ENCODE measurements at regions not wholly inside any gene's neighbourhood (a gene's known extent, or its start where the extent isn't known, plus 50 kb on each side); places are given as distances from the start of the nearest gene placed in this dataset.

GRCh38 chr4:66216252-66216651, 546.0 kb upstream of the EPHA5 start:
- DNase-seq (ENCODE audit: low read depth in 1 of 2, low spot score in 1 of 2): no peak

GRCh38 chr4:66212489-66212888, 542.2 kb upstream of the EPHA5 start:
- Histone ChIP-seq H3K27me3 (ENCODE audit: insufficient read depth, poor library complexity, severe bottlenecking) (no peaks in the 10 kb centered on the region), H3K4me3 (replicated peaks; ENCODE audit: insufficient read depth, low read length) (no peak overlapping the region), H3K27ac (replicated peaks) (no peak overlapping the region)
- DNase-seq (ENCODE audit: low read depth in 1 of 2, low spot score in 1 of 2): no peak
- TF ChIP-seq POLR2AphosphoS5 (IDR thresholded peaks at IDR 0.05; ENCODE audit: low read depth): no peak
- TF ChIP-seq SPI1 (IDR thresholded peaks at IDR 0.05; ENCODE audit: borderline replicate concordance, low read depth): no peak
- no peak for TF ChIP-seq GABPA (IDR thresholded peaks at IDR 0.05; ENCODE audit: low read depth)
- TF ChIP-seq, protein P1, sequence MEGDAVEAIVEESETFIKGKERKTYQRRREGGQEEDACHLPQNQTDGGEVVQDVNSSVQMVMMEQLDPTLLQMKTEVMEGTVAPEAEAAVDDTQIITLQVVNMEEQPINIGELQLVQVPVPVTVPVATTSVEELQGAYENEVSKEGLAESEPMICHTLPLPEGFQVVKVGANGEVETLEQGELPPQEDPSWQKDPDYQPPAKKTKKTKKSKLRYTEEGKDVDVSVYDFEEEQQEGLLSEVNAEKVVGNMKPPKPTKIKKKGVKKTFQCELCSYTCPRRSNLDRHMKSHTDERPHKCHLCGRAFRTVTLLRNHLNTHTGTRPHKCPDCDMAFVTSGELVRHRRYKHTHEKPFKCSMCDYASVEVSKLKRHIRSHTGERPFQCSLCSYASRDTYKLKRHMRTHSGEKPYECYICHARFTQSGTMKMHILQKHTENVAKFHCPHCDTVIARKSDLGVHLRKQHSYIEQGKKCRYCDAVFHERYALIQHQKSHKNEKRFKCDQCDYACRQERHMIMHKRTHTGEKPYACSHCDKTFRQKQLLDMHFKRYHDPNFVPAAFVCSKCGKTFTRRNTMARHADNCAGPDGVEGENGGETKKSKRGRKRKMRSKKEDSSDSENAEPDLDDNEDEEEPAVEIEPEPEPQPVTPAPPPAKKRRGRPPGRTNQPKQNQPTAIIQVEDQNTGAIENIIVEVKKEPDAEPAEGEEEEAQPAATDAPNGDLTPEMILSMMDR (IDR thresholded peaks at IDR 0.05; ENCODE audit: insufficient read depth, low read length): no peak
- TF ChIP-seq, protein P2, sequence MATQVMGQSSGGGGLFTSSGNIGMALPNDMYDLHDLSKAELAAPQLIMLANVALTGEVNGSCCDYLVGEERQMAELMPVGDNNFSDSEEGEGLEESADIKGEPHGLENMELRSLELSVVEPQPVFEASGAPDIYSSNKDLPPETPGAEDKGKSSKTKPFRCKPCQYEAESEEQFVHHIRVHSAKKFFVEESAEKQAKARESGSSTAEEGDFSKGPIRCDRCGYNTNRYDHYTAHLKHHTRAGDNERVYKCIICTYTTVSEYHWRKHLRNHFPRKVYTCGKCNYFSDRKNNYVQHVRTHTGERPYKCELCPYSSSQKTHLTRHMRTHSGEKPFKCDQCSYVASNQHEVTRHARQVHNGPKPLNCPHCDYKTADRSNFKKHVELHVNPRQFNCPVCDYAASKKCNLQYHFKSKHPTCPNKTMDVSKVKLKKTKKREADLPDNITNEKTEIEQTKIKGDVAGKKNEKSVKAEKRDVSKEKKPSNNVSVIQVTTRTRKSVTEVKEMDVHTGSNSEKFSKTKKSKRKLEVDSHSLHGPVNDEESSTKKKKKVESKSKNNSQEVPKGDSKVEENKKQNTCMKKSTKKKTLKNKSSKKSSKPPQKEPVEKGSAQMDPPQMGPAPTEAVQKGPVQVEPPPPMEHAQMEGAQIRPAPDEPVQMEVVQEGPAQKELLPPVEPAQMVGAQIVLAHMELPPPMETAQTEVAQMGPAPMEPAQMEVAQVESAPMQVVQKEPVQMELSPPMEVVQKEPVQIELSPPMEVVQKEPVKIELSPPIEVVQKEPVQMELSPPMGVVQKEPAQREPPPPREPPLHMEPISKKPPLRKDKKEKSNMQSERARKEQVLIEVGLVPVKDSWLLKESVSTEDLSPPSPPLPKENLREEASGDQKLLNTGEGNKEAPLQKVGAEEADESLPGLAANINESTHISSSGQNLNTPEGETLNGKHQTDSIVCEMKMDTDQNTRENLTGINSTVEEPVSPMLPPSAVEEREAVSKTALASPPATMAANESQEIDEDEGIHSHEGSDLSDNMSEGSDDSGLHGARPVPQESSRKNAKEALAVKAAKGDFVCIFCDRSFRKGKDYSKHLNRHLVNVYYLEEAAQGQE (IDR thresholded peaks at IDR 0.05; ENCODE audit: insufficient replicate concordance, low read depth): no peak

More at GRCh38 chr4:66216252-66216651, 546.0 kb upstream of the EPHA5 start:
- TF ChIP-seq, protein P2 (IDR thresholded peaks at IDR 0.05; ENCODE audit: insufficient replicate concordance, low read depth): no peak
- TF ChIP-seq, protein P1 (IDR thresholded peaks at IDR 0.05; ENCODE audit: insufficient read depth, low read length): no peak
- TF ChIP-seq POLR2AphosphoS5 (IDR thresholded peaks at IDR 0.05; ENCODE audit: low read depth) (no peak), SPI1 (IDR thresholded peaks at IDR 0.05; ENCODE audit: borderline replicate concordance, low read depth) (no peak), GABPA (IDR thresholded peaks at IDR 0.05; ENCODE audit: low read depth) (no peak)
- Histone ChIP-seq H3K27me3 (ENCODE audit: insufficient read depth, poor library complexity, severe bottlenecking) (no peaks in the 10 kb centered on the region), H3K4me3 (replicated peaks; ENCODE audit: insufficient read depth, low read length) (no peak overlapping the region), H3K27ac (replicated peaks) (no peak overlapping the region)

DNA sequence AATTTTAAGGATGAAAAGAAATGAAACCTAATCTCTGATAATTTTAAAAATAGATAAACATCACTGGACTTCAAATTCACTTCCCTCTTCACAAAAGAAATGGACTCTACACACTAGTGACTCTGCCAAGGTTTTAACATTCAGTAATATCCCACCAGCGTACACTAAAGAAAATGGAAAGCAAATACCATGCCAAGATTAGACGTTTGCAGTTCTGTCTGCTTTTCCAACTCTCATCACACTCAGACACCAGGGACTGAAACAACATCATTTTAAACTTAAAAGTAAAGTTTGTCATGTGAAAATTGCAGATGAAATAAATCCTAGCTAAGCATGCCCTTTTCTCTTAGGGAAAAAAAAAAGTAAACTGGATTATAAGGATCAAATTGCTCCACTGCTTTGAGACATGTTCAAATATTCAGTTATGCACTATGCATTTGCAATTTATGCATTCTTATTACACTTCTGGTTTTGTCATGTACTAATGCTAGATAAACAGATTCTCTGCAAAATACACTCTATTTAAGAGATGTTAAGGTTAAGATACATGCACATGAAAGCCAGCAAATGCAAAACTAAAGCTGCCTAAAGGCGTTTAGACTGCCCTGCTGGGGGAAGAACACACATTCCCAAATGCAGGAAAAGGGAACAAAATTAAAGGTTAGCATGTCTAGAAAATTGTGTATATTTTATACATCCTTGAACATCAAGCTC, 534.4 kb upstream of the EPHA5 start:
- no peak overlapping the region for H3K27ac ChIP-seq (replicated peaks)

DNA sequence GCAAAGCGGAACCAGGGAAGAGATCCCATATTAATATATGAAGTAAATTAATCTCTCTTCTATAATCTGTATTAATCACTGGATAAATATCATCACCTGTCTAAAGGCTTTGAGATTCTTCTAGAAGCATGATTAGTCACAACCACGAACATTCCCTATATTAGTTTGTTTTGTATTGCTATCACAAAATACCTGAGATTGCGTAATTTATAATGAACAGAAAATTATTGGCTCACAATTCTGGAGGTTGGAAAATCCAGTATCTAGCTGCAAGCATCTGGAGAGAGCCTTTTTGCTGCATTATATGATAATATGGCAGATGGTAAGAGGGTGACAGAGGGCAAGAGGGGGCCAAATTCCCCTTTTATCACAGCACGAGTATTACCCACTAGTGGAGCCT, 532.6 kb upstream of the EPHA5 start:
- H3K27ac ChIP-seq (replicated peaks): no peak overlapping the region
- no peak for DNase-seq (ENCODE audit: low read depth in 1 of 2, low spot score in 1 of 2)
- no peak for TF ChIP-seq GABPA (IDR thresholded peaks at IDR 0.05; ENCODE audit: low read depth)
- TF ChIP-seq, protein P1 (IDR thresholded peaks at IDR 0.05; ENCODE audit: insufficient read depth, low read length): no peak
- no peak for TF ChIP-seq SPI1 (IDR thresholded peaks at IDR 0.05; ENCODE audit: borderline replicate concordance, low read depth)
- no peak for TF ChIP-seq POLR2AphosphoS5 (IDR thresholded peaks at IDR 0.05; ENCODE audit: low read depth)
- TF ChIP-seq, protein P2 (IDR thresholded peaks at IDR 0.05; ENCODE audit: insufficient replicate concordance, low read depth): no peak
- H3K27me3 ChIP-seq (ENCODE audit: insufficient read depth, poor library complexity, severe bottlenecking): no peaks in the 10 kb centered on the region
- no peak overlapping the region for H3K4me3 ChIP-seq (replicated peaks; ENCODE audit: insufficient read depth, low read length)

More for the DNA sequence above, 534.4 kb upstream of the EPHA5 start:
- no peak for DNase-seq (ENCODE audit: low read depth in 1 of 2, low spot score in 1 of 2)
- no peaks in the 10 kb centered on the region for H3K27me3 ChIP-seq (ENCODE audit: insufficient read depth, poor library complexity, severe bottlenecking)
- no peak overlapping the region for H3K4me3 ChIP-seq (replicated peaks; ENCODE audit: insufficient read depth, low read length)
- no peak for TF ChIP-seq SPI1 (IDR thresholded peaks at IDR 0.05; ENCODE audit: borderline replicate concordance, low read depth)

All from HL-60 (cell line).